ENCODE measurements at regions not wholly inside any gene's neighbourhood (a gene's known extent, or its start where the extent isn't known, plus 50 kb on each side); places are given as distances from the start of the nearest gene placed in this dataset.

- no peak for TF ChIP-seq CTCF (IDR thresholded peaks at IDR 0.05; ENCODE audit: insufficient read depth, low read depth, low read length)
- no peak for TF ChIP-seq EZH2 (IDR thresholded peaks at IDR 0.05; ENCODE audit: insufficient read depth, low read length)
Observed at GRCh38 chr3:72165808-72166207, 380.9 kb upstream of the PROK2 start.

Data from astrocyte (in vitro differentiated cells and primary cell).